NCI-H774 (cell line): ENCODE measurements at regions not wholly inside any gene's neighbourhood (a gene's known extent, or its start where the extent isn't known, plus 50 kb on each side); places are given as distances from the start of the nearest gene placed in this dataset.

Experiments used
- DNase-seq: peaks from one replicate; lab custom pipeline; 2025; lab: John Stamatoyannopoulos, UW

- DNase-seq, result no peak
Observed at GRCh38 chr10:89829262-89829886, 128.0 kb downstream of the KIF20B start.

GRCh38 chr10:89829887-89830269, 128.5 kb downstream of the KIF20B start:
- no peak for DNase-seq

DNA sequence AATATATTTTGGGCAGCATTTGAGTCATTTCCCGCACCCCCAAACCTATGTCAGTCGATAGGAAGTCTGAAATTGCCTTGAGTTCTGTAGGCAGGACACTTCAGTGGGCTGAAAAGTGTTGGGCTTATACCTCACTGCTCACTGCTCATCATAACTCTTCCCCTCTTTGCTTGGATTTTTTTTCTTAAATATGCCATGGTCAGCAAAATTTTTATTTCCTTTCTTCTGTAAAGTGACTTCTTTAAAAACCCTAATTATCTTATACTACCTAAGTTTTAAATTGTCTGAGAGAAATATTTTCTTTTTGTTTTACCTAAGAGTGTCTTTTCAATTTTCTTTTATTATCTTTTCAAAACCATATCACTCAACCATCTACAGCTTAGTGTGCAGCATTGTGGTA, 129.2 kb downstream of the KIF20B start:
- no peak for DNase-seq

DNA sequence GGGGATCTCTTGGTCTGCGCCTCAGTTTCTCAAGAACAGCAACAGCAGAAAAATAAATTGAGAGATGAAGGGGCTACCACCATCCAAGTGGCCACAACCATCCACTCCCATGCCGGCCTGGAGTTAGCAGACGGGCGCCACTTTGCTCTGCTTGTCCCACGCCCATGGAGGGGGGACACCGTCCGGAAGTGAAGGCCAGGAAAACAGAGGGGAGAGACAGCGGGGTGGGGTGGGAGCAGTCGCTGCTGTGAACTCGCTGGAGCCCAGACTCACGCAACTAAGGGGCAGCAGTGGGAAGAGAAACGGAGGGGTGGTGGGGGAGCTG, 135.4 kb downstream of the KIF20B start:
- no peak for DNase-seq

DNA sequence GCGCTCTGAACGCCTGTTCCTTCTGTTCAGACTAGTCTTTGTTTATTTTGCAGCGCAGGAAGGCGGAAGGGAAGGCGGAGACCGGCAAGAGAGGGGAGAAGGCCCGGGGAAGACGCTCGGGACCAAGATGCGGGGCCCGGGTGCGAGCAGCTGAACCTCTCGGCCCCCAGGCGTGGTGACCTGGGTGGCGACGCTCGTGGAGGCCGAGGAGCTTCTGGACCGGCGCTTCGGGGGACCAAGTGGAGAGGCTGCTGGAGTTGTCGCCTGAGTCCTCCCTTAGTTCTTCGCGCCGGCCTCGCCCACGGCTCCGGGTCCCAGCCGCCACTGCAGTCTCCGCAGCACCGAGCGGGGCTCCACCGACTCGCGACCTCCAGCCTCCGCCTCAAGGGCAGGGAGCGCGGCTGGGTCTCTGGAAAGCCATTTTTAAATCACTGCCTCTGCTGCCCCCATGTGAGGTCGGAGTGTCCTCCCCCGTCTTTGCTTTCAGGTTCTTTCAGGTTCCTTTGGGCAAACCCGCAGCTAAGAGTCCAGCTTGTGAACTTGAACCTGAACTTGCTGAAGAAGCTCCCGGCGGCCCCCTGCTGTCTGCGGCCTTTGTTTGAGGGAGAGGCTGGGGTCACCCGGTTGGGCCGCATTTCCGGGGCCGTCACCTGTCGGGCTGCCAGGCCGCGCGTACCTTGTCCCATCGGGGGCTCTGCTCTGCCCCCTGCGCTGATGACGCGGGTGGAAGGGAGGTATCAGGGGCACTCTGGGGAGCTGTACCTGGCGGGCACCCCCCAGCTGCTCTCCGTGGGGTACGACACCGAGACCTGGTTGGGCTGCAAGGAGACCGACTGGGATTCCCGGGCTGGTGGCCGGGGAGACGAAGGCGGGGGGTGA, 136.0 kb downstream of the KIF20B start:
- DNase-seq, result no peak

GRCh38 chr10:89838044-89838615, 136.7 kb downstream of the KIF20B start:
- DNase-seq, result no peak

DNA sequence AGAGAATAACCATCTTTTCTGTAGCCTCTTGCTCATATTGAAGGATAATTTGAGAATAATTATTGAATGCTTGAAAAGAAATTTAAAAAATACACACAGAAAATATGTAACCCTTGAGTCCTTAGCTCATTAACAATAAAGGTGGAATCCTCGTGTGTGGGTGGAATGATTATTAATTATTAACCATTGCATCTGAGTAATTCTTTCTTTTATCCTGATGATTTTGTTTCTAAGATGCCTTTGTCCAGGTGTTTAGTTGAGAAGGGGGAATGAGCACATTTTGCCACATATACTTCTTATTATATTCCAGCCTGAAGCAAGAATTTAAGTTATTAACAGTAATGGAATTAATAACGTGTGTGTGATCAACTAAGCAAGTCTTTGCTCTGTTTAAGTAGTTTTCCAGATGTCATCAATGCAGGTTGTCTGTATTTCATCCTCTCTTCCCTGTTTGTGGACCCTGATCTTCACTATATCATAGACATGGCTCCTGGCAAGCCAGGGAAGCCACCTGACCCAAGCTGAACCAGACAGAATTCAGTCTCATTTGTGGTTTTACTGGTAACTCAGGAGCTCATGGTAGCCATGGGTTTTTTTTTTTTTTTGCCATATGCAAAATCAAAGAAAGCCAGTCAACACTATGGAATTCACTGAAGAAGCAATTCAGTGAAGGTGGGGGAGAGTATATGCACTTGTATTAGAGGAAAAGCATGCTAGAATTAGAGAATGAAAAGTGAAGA, 144.3 kb downstream of the KIF20B start:
- no peak for DNase-seq

DNA sequence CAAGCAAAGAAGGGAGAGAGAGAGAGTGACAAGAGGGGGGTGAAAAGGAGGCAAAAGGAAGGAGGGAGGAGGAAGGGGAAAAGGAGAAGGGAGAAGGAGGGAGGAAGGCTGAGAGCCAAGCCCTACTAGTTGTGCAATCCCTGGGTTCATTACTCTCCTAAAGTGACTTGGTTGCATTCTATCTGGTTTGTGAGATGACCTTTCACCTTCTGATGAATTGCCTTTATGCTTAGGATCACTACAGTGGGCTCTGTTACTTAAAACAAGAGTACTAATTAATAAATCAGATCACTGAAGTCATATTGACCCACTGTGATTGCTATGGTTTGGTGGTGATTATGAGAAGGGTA, 144.9 kb downstream of the KIF20B start:
- DNase-seq, result no peak

DNA sequence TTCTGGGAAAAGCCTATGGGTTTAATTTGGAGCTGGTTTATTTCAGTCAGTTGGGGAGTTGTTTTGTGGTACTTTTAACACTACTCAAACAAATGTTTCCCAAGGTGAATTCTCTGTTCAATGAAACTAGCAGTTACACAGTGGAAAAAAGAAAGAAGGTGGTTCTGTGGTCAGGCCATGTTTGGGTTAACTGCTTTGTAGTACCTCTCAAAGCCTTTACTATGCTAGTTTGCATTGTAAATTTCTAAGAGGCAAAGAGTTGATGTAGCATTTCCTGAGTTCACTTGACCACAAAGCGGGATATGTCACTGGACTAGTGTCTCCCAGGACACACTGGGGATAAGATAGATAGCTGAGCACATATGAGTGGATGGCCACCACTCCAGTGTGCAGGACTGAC, 145.4 kb downstream of the KIF20B start:
- no peak for DNase-seq

- DNase-seq, result no peak
Observed at GRCh38 chr10:89852872-89853271, 151.5 kb downstream of the KIF20B start.

DNA sequence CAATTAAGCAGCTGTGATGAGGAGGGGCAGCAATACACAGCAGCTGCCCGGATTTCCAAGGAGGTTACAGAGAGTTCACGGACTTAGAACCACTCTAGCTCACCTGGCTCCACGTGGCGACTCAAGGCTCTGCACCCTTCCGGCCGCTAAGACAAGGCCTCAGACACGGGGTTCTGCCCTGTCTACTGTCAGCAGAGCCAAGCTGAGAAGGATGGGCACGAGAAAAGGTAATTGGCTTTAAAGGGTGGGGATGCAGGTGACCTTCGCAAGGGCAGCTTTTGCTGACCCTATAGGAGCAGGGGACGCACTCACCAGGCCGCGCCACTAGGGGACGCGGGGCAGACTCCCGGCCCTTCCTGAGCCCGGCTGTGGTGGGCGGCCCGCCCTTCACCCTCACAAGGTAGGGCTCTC, 152.4 kb downstream of the KIF20B start:
- no peak for DNase-seq

GRCh38 chr10:89857431-89858042, 156.1 kb downstream of the KIF20B start:
- DNase-seq, result no peak

GRCh38 chr10:89861199-89861573, 159.8 kb downstream of the KIF20B start:
- no peak for DNase-seq

DNA sequence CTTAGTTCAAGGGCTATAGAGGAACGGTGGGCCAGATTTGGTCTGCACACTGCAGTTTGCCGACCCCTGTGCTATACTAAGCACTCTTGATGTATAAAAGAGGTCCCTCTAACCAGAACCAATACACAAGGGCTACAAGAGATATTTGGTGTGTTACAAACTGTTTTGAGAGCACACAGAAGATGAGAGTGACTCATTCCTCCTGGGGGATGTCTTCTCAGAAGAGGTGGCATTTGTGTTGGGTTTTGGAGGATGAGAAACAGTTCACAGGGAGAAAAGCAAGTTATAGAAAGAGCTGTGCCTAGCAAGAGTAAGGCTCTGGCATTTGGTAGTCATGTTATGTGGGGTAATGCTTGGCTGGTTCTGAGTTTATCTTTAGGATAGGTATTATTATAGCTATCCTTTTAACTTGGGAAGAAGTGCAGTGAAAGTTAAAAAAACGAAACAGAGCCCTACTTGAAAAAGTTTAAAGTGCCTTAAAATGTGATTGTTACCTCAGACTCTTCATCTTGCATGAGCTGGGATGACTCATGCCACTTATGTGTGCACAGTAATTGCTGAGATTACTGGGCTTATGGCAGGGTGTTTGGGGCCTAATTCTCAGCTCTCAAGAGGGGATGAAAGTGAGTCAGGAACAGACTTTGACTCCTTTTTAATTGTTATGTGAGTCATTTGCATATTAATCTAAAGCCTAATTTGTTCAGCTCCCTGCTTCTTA, 160.4 kb downstream of the KIF20B start:
- no peak for DNase-seq

DNA sequence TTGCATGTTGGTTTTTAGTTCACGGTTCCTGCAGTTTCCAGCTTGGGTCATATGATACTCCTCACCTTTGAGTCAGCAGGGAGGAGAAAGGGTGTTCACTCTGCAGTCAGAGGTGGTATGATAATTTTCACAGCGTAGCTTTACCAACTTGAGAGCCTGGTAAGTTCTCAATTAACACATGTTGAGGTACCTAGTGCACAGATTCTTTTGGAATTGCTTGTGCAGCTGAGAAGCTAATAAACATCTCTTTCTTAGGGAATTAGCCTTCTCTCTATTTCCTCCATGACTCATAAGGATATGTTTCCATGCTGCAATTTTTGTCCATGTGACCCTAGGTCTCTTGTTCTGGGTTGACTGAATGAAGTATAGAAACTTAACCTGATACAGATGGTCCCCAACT, 166.6 kb downstream of the KIF20B start:
- DNase-seq, result no peak

- no peak for DNase-seq
Observed at GRCh38 chr10:89869180-89869579, 167.8 kb downstream of the KIF20B start.

DNA sequence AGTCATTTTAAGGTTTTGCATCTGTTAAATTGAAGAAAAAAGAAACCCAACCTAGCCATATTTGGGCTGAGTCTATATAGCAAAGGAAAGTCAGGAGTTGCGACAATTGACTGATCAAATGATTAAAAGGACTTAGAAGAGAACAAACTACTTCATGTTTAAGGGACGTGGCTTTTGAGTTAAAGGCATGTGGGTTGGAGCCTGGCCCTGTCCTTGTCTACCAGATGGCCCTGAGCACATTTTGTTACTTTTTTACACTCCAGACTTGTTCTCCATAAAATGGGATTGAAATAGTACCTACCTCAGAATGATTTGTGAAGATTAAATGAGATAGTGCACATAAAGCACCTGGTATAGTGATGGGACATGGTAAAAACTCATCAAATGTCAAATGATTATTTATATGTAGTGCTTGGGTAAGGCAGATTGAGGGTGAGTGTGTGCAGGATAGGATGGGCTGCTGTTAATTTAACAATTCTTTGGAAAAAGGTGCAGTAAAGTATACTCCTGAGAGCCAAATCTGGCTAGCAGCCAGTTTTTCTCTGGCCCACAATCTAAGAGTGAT, 168.3 kb downstream of the KIF20B start:
- no peak for DNase-seq

DNA sequence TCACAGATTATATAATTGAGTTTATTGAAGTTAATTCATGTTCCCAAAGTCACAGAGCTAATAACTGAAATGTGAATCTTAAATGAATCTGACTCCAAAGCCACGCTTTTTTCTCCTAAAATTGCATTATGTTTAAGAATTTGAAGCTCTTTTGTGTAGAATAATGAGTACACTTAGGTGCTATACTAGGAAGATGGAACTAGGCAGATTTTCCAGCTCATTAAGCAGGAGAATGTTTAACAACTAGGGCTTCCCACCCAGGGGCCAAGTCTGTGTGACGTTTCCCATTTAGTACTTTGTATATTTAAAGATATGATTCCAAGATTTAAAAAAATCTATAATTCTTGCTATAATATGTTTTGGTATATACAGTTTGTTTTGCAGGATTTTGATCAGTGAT, 169.5 kb downstream of the KIF20B start:
- no peak for DNase-seq

GRCh38 chr10:89873055-89873454, 171.7 kb downstream of the KIF20B start:
- no peak for DNase-seq

DNA sequence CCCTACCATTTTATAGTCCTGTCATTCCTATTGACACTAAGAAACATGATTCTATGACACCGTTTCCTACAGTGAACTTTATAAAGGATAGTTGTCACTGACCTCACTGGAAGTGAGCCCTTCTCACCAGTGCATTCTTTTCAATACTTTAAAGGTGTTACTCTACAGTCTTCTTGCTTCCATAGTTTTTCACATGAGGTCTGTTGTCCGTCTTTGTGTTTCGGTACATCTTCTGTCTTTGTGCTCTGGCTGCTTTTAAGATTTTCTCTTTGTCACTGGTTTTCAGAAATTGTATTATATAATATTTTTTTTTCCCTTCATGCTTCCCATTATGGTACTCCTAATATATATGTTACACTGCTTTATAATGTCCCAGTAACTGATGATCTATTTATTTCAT, 174.2 kb downstream of the KIF20B start:
- no peak for DNase-seq

DNA sequence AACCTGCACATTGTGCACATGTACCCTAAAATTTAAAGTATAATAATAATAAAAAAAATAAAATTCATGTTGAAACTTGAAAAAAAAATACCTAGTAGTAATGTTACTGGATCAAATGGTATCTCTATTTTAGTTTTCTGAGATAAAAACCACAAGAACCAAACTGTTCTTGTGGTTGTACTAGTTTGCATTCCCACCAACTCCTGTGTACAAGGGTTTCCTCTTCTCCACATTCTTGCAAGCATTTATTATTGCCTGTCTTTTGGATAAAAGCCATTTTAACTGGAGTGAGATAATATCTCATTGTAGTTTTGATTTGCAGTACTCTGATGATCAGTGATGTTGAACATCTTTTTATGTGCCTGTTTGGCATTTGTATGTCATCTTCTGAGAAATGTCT, 177.7 kb downstream of the KIF20B start:
- DNase-seq, result no peak

DNA sequence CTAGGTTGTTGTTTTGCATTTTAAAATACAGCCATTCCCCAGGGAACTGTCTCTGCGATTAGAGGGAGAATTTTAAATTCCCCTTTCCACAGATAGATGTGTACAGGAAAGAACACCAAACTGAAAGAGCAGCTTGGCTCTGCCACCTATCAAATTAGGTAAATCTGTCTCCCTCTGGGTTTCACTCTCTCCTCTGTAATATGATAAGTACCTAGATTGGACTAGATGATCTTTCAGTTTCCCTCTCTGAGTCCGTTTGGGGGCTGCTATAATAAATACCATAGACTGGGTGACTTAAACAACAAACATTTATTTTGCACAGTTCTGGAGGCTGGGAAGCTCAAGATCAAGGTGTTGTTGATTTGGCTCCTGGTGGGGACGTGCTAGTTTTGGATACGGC, 186.0 kb downstream of the KIF20B start:
- no peak for DNase-seq
